ENCODE measurements at regions not wholly inside any gene's neighbourhood (a gene's known extent, or its start where the extent isn't known, plus 50 kb on each side); places are given as distances from the start of the nearest gene placed in this dataset.
A peak's percentile ranks its signal among the peaks of the same experiment; 100 is the strongest.

- ATAC-seq = peak in 1 of 2 donors; percentile 45
- Mint-ChIP-seq H3K27ac (no peak overlapping the region), H3K4me1 (ENCODE audit: low read depth in 2 of 2) (no peaks in the 10 kb centered on the region), H3K9me3 (peaks cover 6% of the 10 kb centered on the region), H3K4me3 (no peak overlapping the region), H3K27me3 (no peaks in the 10 kb centered on the region), H3K36me3 (no peaks in the 10 kb centered on the region)
- no peak for DNase-seq (ENCODE audit: low spot score)
Observed at GRCh38 chr13:84927442-84928169, 871.6 kb downstream of the SLITRK6 start.

- no peak overlapping the region for H3K4me3 Mint-ChIP-seq
- no peaks in the 10 kb centered on the region for H3K27me3 Mint-ChIP-seq
- ATAC-seq (no peak), DNase-seq (ENCODE audit: low spot score) (no peak)
- H3K36me3 Mint-ChIP-seq = no peaks in the 10 kb centered on the region
- no peak overlapping the region for H3K27ac Mint-ChIP-seq
- no peaks in the 10 kb centered on the region for H3K4me1 Mint-ChIP-seq (ENCODE audit: low read depth in 2 of 2)
- H3K9me3 Mint-ChIP-seq = peaks cover 6% of the 10 kb centered on the region
Observed at GRCh38 chr13:84925443-84925842, 873.8 kb downstream of the SLITRK6 start.

- Mint-ChIP-seq H3K27ac (no peak overlapping the region), H3K27me3 (no peaks in the 10 kb centered on the region), H3K4me3 (no peak overlapping the region), H3K4me1 (ENCODE audit: low read depth in 2 of 2) (no peaks in the 10 kb centered on the region), H3K9me3 (peaks cover 6% of the 10 kb centered on the region), H3K36me3 (no peaks in the 10 kb centered on the region)
- no peak for DNase-seq (ENCODE audit: low spot score)
- no peak for ATAC-seq
Observed at GRCh38 chr13:84923831-84924230, 875.4 kb downstream of the SLITRK6 start.

- Mint-ChIP-seq H3K27ac (no peak overlapping the region), H3K27me3 (no peaks in the 10 kb centered on the region), H3K4me1 (ENCODE audit: low read depth in 2 of 2) (no peaks in the 10 kb centered on the region), H3K36me3 (no peaks in the 10 kb centered on the region), H3K4me3 (no peak overlapping the region), H3K9me3 (no peaks in the 10 kb centered on the region)
- ATAC-seq (no peak), DNase-seq (ENCODE audit: low spot score) (no peak)
Observed at GRCh38 chr13:84917252-84917878, 881.9 kb downstream of the SLITRK6 start.

GRCh38 chr13:84912720-84913119, 886.5 kb downstream of the SLITRK6 start:
- H3K4me3 Mint-ChIP-seq = no peak overlapping the region
- DNase-seq (ENCODE audit: low spot score) = no peak
- H3K27ac Mint-ChIP-seq = no peak overlapping the region
- no peaks in the 10 kb centered on the region for H3K36me3 Mint-ChIP-seq
- ATAC-seq = no peak
- no peaks in the 10 kb centered on the region for H3K4me1 Mint-ChIP-seq (ENCODE audit: low read depth in 2 of 2)
- peaks cover 3% of the 10 kb centered on the region for H3K9me3 Mint-ChIP-seq
- H3K27me3 Mint-ChIP-seq = no peaks in the 10 kb centered on the region

GRCh38 chr13:84910423-84910822, 888.8 kb downstream of the SLITRK6 start:
- Mint-ChIP-seq H3K9me3 (peaks cover 3% of the 10 kb centered on the region), H3K4me3 (no peak overlapping the region), H3K36me3 (no peaks in the 10 kb centered on the region), H3K27ac (no peak overlapping the region), H3K27me3 (no peaks in the 10 kb centered on the region), H3K4me1 (ENCODE audit: low read depth in 2 of 2) (no peaks in the 10 kb centered on the region)
- DNase-seq (ENCODE audit: low spot score) (no peak), ATAC-seq (no peak)

- DNase-seq (ENCODE audit: low spot score) (no peak), ATAC-seq (no peak)
- H3K27ac Mint-ChIP-seq = no peak overlapping the region
- H3K4me1 Mint-ChIP-seq (ENCODE audit: low read depth in 2 of 2) = no peaks in the 10 kb centered on the region
- no peaks in the 10 kb centered on the region for H3K36me3 Mint-ChIP-seq
- peaks cover 5% of the 10 kb centered on the region for H3K9me3 Mint-ChIP-seq
- H3K27me3 Mint-ChIP-seq = no peaks in the 10 kb centered on the region
- H3K4me3 Mint-ChIP-seq = no peak overlapping the region
Observed at GRCh38 chr13:84903391-84903790, 895.8 kb downstream of the SLITRK6 start.

- Mint-ChIP-seq H3K9me3 (peaks cover 5% of the 10 kb centered on the region), H3K27me3 (no peaks in the 10 kb centered on the region), H3K4me1 (ENCODE audit: low read depth in 2 of 2) (no peaks in the 10 kb centered on the region), H3K27ac (no peak overlapping the region), H3K36me3 (no peaks in the 10 kb centered on the region), H3K4me3 (no peak overlapping the region)
- ATAC-seq (no peak), DNase-seq (ENCODE audit: low spot score) (no peak)
Observed at GRCh38 chr13:84902243-84902642, 897.0 kb downstream of the SLITRK6 start.

GRCh38 chr13:84896128-84896527, 903.1 kb downstream of the SLITRK6 start:
- Mint-ChIP-seq H3K27ac (no peak overlapping the region), H3K4me1 (ENCODE audit: low read depth in 2 of 2) (no peaks in the 10 kb centered on the region), H3K9me3 (no peaks in the 10 kb centered on the region), H3K36me3 (no peaks in the 10 kb centered on the region), H3K27me3 (no peaks in the 10 kb centered on the region), H3K4me3 (no peak overlapping the region)
- no peak for DNase-seq (ENCODE audit: low spot score)
- ATAC-seq = no peak

GRCh38 chr13:84894749-84895148, 904.5 kb downstream of the SLITRK6 start:
- Mint-ChIP-seq H3K4me1 (ENCODE audit: low read depth in 2 of 2) (no peaks in the 10 kb centered on the region), H3K27me3 (no peaks in the 10 kb centered on the region)

GRCh38 chr13:84885868-84886267, 913.4 kb downstream of the SLITRK6 start:
- H3K36me3 Mint-ChIP-seq = no peaks in the 10 kb centered on the region
- no peak for ATAC-seq
- H3K9me3 Mint-ChIP-seq = no peaks in the 10 kb centered on the region
- H3K4me1 Mint-ChIP-seq (ENCODE audit: low read depth in 2 of 2) = no peaks in the 10 kb centered on the region
- no peaks in the 10 kb centered on the region for H3K27me3 Mint-ChIP-seq
- H3K4me3 Mint-ChIP-seq = no peak overlapping the region
- H3K27ac Mint-ChIP-seq = no peak overlapping the region
- DNase-seq (ENCODE audit: low spot score) = no peak

More at GRCh38 chr13:84894749-84895148, 904.5 kb downstream of the SLITRK6 start:
- no peaks in the 10 kb centered on the region for H3K9me3 Mint-ChIP-seq
- H3K4me3 Mint-ChIP-seq = no peak overlapping the region
- ATAC-seq = peak in 1 of 2 donors; percentile 43
- no peak overlapping the region for H3K27ac Mint-ChIP-seq
- no peak for DNase-seq (ENCODE audit: low spot score)
- H3K36me3 Mint-ChIP-seq = no peaks in the 10 kb centered on the region

GRCh38 chr13:84873951-84874350, 925.3 kb downstream of the SLITRK6 start:
- ATAC-seq (no peak), DNase-seq (ENCODE audit: low spot score) (no peak)
- Mint-ChIP-seq H3K4me3 (no peak overlapping the region), H3K27me3 (no peaks in the 10 kb centered on the region), H3K27ac (no peak overlapping the region), H3K9me3 (peaks cover 9% of the 10 kb centered on the region), H3K36me3 (no peaks in the 10 kb centered on the region), H3K4me1 (ENCODE audit: low read depth in 2 of 2) (no peaks in the 10 kb centered on the region)

GRCh38 chr13:84870190-84870589, 929.0 kb downstream of the SLITRK6 start:
- no peak for DNase-seq (ENCODE audit: low spot score)
- no peak overlapping the region for H3K4me3 Mint-ChIP-seq
- ATAC-seq = no peak
- no peak overlapping the region for H3K27ac Mint-ChIP-seq
- no peaks in the 10 kb centered on the region for H3K36me3 Mint-ChIP-seq
- H3K9me3 Mint-ChIP-seq = peaks cover 3% of the 10 kb centered on the region
- H3K4me1 Mint-ChIP-seq (ENCODE audit: low read depth in 2 of 2) = no peaks in the 10 kb centered on the region
- no peaks in the 10 kb centered on the region for H3K27me3 Mint-ChIP-seq

- Mint-ChIP-seq H3K4me3 (no peak overlapping the region), H3K27me3 (no peaks in the 10 kb centered on the region), H3K27ac (no peak overlapping the region), H3K9me3 (peaks cover 5% of the 10 kb centered on the region), H3K4me1 (ENCODE audit: low read depth in 2 of 2) (no peaks in the 10 kb centered on the region), H3K36me3 (no peaks in the 10 kb centered on the region)
- no peak for ATAC-seq
- DNase-seq (ENCODE audit: low spot score) = no peak
Observed at GRCh38 chr13:84867246-84867645, 932.0 kb downstream of the SLITRK6 start.
